Neural progenitor cell (in vitro differentiated cells): ENCODE measurements at regions not wholly inside any gene's neighbourhood (a gene's known extent, or its start where the extent isn't known, plus 50 kb on each side); places are given as distances from the start of the nearest gene placed in this dataset.

ENCODE experiments used
- EZH2 ChIP-seq: fragments of 200-600 bp; sonication (generic); IDR thresholded peaks from 2 replicates; pipeline ENCODE4 v1.6.1; 2017; ENCODE audit warnings: antibody characterized with exemption, mild to moderate bottlenecking, moderate library complexity
- TF ChIP-seq, protein P1 (sequence below): fragments of 200-600 bp; sonication (generic); IDR thresholded peaks from 2 replicates; pipeline ENCODE4 v1.5.1; 2017; ENCODE audit warnings: antibody characterized with exemption, mild to moderate bottlenecking

DNA sequence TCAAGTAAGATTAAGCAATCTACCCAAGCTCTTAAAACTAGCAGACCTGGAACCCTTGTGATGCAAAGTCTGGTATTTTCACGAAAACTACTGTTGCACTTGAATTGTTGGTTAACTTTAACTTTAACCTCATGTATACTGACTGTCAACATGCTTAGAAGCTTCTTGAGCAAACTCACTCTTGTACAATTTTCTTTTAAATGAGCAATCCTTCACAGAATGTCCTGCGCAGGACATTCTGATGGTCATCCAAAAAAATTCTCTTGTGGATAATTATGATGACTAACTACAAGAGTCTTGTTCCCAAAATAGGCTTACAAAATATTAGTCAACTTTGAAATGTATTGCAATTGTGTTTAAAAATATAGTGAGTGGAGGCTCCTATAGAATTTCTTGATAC lies 54.0 kb upstream of the PDE3A start:
- TF ChIP-seq, protein P1, sequence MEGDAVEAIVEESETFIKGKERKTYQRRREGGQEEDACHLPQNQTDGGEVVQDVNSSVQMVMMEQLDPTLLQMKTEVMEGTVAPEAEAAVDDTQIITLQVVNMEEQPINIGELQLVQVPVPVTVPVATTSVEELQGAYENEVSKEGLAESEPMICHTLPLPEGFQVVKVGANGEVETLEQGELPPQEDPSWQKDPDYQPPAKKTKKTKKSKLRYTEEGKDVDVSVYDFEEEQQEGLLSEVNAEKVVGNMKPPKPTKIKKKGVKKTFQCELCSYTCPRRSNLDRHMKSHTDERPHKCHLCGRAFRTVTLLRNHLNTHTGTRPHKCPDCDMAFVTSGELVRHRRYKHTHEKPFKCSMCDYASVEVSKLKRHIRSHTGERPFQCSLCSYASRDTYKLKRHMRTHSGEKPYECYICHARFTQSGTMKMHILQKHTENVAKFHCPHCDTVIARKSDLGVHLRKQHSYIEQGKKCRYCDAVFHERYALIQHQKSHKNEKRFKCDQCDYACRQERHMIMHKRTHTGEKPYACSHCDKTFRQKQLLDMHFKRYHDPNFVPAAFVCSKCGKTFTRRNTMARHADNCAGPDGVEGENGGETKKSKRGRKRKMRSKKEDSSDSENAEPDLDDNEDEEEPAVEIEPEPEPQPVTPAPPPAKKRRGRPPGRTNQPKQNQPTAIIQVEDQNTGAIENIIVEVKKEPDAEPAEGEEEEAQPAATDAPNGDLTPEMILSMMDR, result no peak
- no peak for TF ChIP-seq EZH2
